ENCODE measurements at regions not wholly inside any gene's neighbourhood (a gene's known extent, or its start where the extent isn't known, plus 50 kb on each side); places are given as distances from the start of the nearest gene placed in this dataset.

GRCh38 chr9:118273048-118273447, 568.8 kb downstream of the TLR4 start:
- TF ChIP-seq CTCF (IDR thresholded peaks at IDR 0.05; ENCODE audit: extremely low read depth, low read depth, low read length), result no peak
- no peak overlapping the region for H2AFZ ChIP-seq (ENCODE audit: low read length)

GRCh38 chr9:118276784-118277183, 572.6 kb downstream of the TLR4 start:
- Histone ChIP-seq H3K4me1 (ENCODE audit: insufficient read depth, low read length) (no peaks in the 10 kb centered on the region), H2AFZ (ENCODE audit: low read length) (no peak overlapping the region), H3K27me3 (ENCODE audit: insufficient read depth, low read length) (no peaks in the 10 kb centered on the region), H3K36me3 (ENCODE audit: insufficient read depth, low read length) (no peaks in the 10 kb centered on the region), H3K27ac (ENCODE audit: low read depth, low read length) (no peak overlapping the region), H4K20me1 (ENCODE audit: insufficient read depth, low read length) (no peaks in the 10 kb centered on the region), H3K79me2 (ENCODE audit: insufficient read depth, low read length) (no peaks in the 10 kb centered on the region), H3K4me3 (ENCODE audit: insufficient read depth, low read length) (no peak overlapping the region), H3K9me3 (ENCODE audit: low read depth, low read length) (no peaks in the 10 kb centered on the region), H3K4me2 (ENCODE audit: insufficient read depth, low read length) (no peak overlapping the region)
- DNase-seq (ENCODE audit: insufficient read length, low spot score, missing footprints), result no peak
- TF ChIP-seq CTCF (IDR thresholded peaks at IDR 0.05; ENCODE audit: extremely low read depth, low read depth, low read length), result no peak

More at GRCh38 chr9:118273048-118273447, 568.8 kb downstream of the TLR4 start:
- H3K4me1 ChIP-seq (ENCODE audit: insufficient read depth, low read length), result no peaks in the 10 kb centered on the region
- no peak overlapping the region for H3K4me2 ChIP-seq (ENCODE audit: insufficient read depth, low read length)
- H3K79me2 ChIP-seq (ENCODE audit: insufficient read depth, low read length), result no peaks in the 10 kb centered on the region
- H3K27me3 ChIP-seq (ENCODE audit: insufficient read depth, low read length), result no peaks in the 10 kb centered on the region
- DNase-seq (ENCODE audit: insufficient read length, low spot score, missing footprints), result no peak
- no peaks in the 10 kb centered on the region for H3K36me3 ChIP-seq (ENCODE audit: insufficient read depth, low read length)
- no peaks in the 10 kb centered on the region for H4K20me1 ChIP-seq (ENCODE audit: insufficient read depth, low read length)
- no peak overlapping the region for H3K4me3 ChIP-seq (ENCODE audit: insufficient read depth, low read length)
- no peaks in the 10 kb centered on the region for H3K9me3 ChIP-seq (ENCODE audit: low read depth, low read length)
- H3K27ac ChIP-seq (ENCODE audit: low read depth, low read length), result no peak overlapping the region

GRCh38 chr9:118281772-118282171, 577.6 kb downstream of the TLR4 start:
- Histone ChIP-seq H2AFZ (ENCODE audit: low read length) (no peak overlapping the region), H3K9me3 (ENCODE audit: low read depth, low read length) (no peaks in the 10 kb centered on the region), H3K4me3 (ENCODE audit: insufficient read depth, low read length) (no peak overlapping the region), H3K79me2 (ENCODE audit: insufficient read depth, low read length) (no peaks in the 10 kb centered on the region), H4K20me1 (ENCODE audit: insufficient read depth, low read length) (no peaks in the 10 kb centered on the region), H3K36me3 (ENCODE audit: insufficient read depth, low read length) (no peaks in the 10 kb centered on the region), H3K4me1 (ENCODE audit: insufficient read depth, low read length) (no peaks in the 10 kb centered on the region), H3K27ac (ENCODE audit: low read depth, low read length) (no peak overlapping the region), H3K4me2 (ENCODE audit: insufficient read depth, low read length) (no peak overlapping the region), H3K27me3 (ENCODE audit: insufficient read depth, low read length) (no peaks in the 10 kb centered on the region)
- DNase-seq (ENCODE audit: insufficient read length, low spot score, missing footprints), result no peak
- no peak for TF ChIP-seq CTCF (IDR thresholded peaks at IDR 0.05; ENCODE audit: extremely low read depth, low read depth, low read length)

GRCh38 chr9:118283488-118283887, 579.3 kb downstream of the TLR4 start:
- Histone ChIP-seq H3K79me2 (ENCODE audit: insufficient read depth, low read length) (no peaks in the 10 kb centered on the region), H3K27ac (ENCODE audit: low read depth, low read length) (no peak overlapping the region), H3K4me3 (ENCODE audit: insufficient read depth, low read length) (no peak overlapping the region), H3K4me2 (ENCODE audit: insufficient read depth, low read length) (no peak overlapping the region), H4K20me1 (ENCODE audit: insufficient read depth, low read length) (no peaks in the 10 kb centered on the region), H3K9me3 (ENCODE audit: low read depth, low read length) (no peaks in the 10 kb centered on the region), H3K4me1 (ENCODE audit: insufficient read depth, low read length) (no peaks in the 10 kb centered on the region), H3K36me3 (ENCODE audit: insufficient read depth, low read length) (no peaks in the 10 kb centered on the region), H2AFZ (ENCODE audit: low read length) (no peak overlapping the region), H3K27me3 (ENCODE audit: insufficient read depth, low read length) (no peaks in the 10 kb centered on the region)
- no peak for DNase-seq (ENCODE audit: insufficient read length, low spot score, missing footprints)
- no peak for TF ChIP-seq CTCF (IDR thresholded peaks at IDR 0.05; ENCODE audit: extremely low read depth, low read depth, low read length)
